B cell (primary cell): ENCODE measurements at regions not wholly inside any gene's neighbourhood (a gene's known extent, or its start where the extent isn't known, plus 50 kb on each side); places are given as distances from the start of the nearest gene placed in this dataset.

Source experiments
- EZH2 ChIP-seq: IDR thresholded peaks from 2 replicates; pipeline ENCODE4 v1.6.1; 2012; ENCODE audit warnings: borderline replicate concordance, low read depth, mild to moderate bottlenecking, moderate library complexity, low read length; ENCODE audit not compliant: insufficient read depth, poor library complexity, severe bottlenecking
- TF ChIP-seq, protein P1 (sequence below): fragments of 200-600 bp; IDR thresholded peaks from one replicate; pipeline ENCODE4 v1.8.0; 2022; ENCODE audit warnings: antibody characterized with exemption, mild to moderate bottlenecking

- TF ChIP-seq, protein P1, sequence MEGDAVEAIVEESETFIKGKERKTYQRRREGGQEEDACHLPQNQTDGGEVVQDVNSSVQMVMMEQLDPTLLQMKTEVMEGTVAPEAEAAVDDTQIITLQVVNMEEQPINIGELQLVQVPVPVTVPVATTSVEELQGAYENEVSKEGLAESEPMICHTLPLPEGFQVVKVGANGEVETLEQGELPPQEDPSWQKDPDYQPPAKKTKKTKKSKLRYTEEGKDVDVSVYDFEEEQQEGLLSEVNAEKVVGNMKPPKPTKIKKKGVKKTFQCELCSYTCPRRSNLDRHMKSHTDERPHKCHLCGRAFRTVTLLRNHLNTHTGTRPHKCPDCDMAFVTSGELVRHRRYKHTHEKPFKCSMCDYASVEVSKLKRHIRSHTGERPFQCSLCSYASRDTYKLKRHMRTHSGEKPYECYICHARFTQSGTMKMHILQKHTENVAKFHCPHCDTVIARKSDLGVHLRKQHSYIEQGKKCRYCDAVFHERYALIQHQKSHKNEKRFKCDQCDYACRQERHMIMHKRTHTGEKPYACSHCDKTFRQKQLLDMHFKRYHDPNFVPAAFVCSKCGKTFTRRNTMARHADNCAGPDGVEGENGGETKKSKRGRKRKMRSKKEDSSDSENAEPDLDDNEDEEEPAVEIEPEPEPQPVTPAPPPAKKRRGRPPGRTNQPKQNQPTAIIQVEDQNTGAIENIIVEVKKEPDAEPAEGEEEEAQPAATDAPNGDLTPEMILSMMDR = no peak
- TF ChIP-seq EZH2 = no peak
These were observed 51.7 kb upstream of the GSE1 start for GRCh38 chr16:85561248-85562092.
